Heart left ventricle (tissue), 13 donors: ENCODE measurements at regions not wholly inside any gene's neighbourhood (a gene's known extent, or its start where the extent isn't known, plus 50 kb on each side); places are given as distances from the start of the nearest gene placed in this dataset.

Experiments used
- POLR2A ChIP-seq, 2 donors: fragments of 450-650 bp; IDR thresholded peaks; one replicate each; pipeline ENCODE4 v1.6.1; 2017; ENCODE audit warnings: antibody characterized with exemption in 2 of 2, mild to moderate bottlenecking in 2 of 2, moderate library complexity in 2 of 2
- TF ChIP-seq, protein P1 (sequence below), 12 donors: fragments of 200-600 bp; sonication (generic) in 4 of 12; IDR thresholded peaks; one replicate each; pipeline versions ENCODE4 v1.5.0 to v1.8.0; 2018 to 2022; ENCODE audit warnings: antibody characterized with exemption in 12 of 12, mild to moderate bottlenecking in 5 of 12
- donor health status: ischemic (EF 13 %, LVEDD 7.1; RV severe dilation, severe dysfunction).
- donor health status: DM: no; HTN: yes; CAD: no.
- donor health status: DM: no; HTN: no; CAD: no.
- donor health status: ischemic (EF 25% LVEDD 6.9; RV normal size, moderate dysfunction).
- donor health status: ischemic (EF 25% LVEDD 5.7; RV mildly dilated, moderate dysfunction).
- donor health status: ischemic (EF 35%, LVEDD 5.7; RV mildly dilated, moderate dysfunction).
- donor health status: nonischemic (EF 11% LVEDD 7.7; RV severe dilation, severe dysfunction).
- donor health status: DM: yes; HTN: yes; CAD: no.
- donor health status: PGD.
- donor health status: ischemic (EF 29% LVEDD 5.4; RV normal size, mild dysfunction).
- donor health status: nonischemic (EF 23%, LVEDD 6.1; RV moderate dilation, normal function).

DNA sequence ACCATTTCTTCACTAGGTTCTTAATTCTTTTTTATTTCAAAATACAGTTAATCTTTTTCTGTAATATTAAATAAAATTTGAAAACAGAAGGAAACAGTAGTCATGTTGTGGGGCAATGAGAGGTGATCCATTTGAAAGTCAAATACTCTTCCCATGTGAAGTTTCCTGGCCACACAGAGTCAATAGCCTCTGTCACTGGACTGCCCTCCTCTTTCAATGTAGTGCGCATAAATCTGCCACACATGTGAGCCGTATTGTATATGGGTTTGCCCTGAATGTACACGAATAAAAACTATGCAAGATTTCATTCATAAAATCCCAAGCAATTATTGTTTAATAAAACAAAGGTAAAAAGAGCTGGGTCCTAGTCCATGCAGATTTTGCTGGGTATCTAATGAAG, 59.1 kb downstream of the NKX6-1 start:
- TF ChIP-seq, protein P1, sequence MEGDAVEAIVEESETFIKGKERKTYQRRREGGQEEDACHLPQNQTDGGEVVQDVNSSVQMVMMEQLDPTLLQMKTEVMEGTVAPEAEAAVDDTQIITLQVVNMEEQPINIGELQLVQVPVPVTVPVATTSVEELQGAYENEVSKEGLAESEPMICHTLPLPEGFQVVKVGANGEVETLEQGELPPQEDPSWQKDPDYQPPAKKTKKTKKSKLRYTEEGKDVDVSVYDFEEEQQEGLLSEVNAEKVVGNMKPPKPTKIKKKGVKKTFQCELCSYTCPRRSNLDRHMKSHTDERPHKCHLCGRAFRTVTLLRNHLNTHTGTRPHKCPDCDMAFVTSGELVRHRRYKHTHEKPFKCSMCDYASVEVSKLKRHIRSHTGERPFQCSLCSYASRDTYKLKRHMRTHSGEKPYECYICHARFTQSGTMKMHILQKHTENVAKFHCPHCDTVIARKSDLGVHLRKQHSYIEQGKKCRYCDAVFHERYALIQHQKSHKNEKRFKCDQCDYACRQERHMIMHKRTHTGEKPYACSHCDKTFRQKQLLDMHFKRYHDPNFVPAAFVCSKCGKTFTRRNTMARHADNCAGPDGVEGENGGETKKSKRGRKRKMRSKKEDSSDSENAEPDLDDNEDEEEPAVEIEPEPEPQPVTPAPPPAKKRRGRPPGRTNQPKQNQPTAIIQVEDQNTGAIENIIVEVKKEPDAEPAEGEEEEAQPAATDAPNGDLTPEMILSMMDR (IDR thresholded peaks at IDR 0.05) = no peak
- TF ChIP-seq POLR2A (IDR thresholded peaks at IDR 0.05) = no peak
